Fibroblast of lung (primary cell): ENCODE measurements at regions not wholly inside any gene's neighbourhood (a gene's known extent, or its start where the extent isn't known, plus 50 kb on each side); places are given as distances from the start of the nearest gene placed in this dataset.

Experiments used
- DNase-seq, 2 donors: peaks; one replicate each; pipeline versions ENCODE4 v3.0.0 to v3.0.0-alpha.2; 2010; ENCODE audit warnings: low read depth in 2 of 2
- H2AFZ ChIP-seq: 2 replicates; pipeline ENCODE4 v1.5.1; 2012; ENCODE audit warnings: low read length, control low read depth, inconsistent platforms
- H3K27ac ChIP-seq: 2 replicates; pipeline ENCODE4 v1.5.1; 2011; ENCODE audit warnings: low read length, control low read depth; ENCODE audit not compliant: insufficient read depth
- H3K27me3 ChIP-seq: 2 replicates; pipeline ENCODE4 v1.5.1; 2011; ENCODE audit warnings: mild to moderate bottlenecking, low read length; ENCODE audit not compliant: control insufficient read depth, insufficient read depth
- H3K36me3 ChIP-seq: 2 replicates; pipeline ENCODE4 v1.5.1; 2011; ENCODE audit warnings: low read length; ENCODE audit not compliant: control insufficient read depth, insufficient read depth
- H3K4me1 ChIP-seq: 2 replicates; pipeline ENCODE4 v1.5.1; 2011; ENCODE audit warnings: low read length; ENCODE audit not compliant: control insufficient read depth, insufficient read depth; ENCODE audit errors: extremely low read depth
- H3K4me2 ChIP-seq: 2 replicates; pipeline ENCODE4 v1.5.1; 2011; ENCODE audit warnings: low read length, control low read depth; ENCODE audit not compliant: insufficient read depth; ENCODE audit errors: extremely low read depth
- H3K4me3 ChIP-seq, 4 experiments: fragments of 200-600 bp in 1 of 4; sonication (generic) in 1 of 4; replicated peaks in 1 of 4; 2 replicates each; pipeline ENCODE4 v1.5.1; 2011 to 2016; ENCODE audit warnings: low read length in 4 of 4, low read depth in 3 of 4, mild to moderate bottlenecking in 3 of 4, control low read depth in 2 of 4, inconsistent platforms in 1 of 4, mixed read lengths in 1 of 4; ENCODE audit not compliant: insufficient read depth in 1 of 4; ENCODE audit errors: control extremely low read depth in 1 of 4
- H3K79me2 ChIP-seq: 2 replicates; pipeline ENCODE4 v1.5.1; 2012; ENCODE audit warnings: mild to moderate bottlenecking, low read length, inconsistent platforms; ENCODE audit not compliant: control insufficient read depth, insufficient read depth
- H3K9ac ChIP-seq: 2 replicates; pipeline ENCODE4 v1.5.1; 2011; ENCODE audit warnings: mild to moderate bottlenecking, low read length, control low read depth; ENCODE audit not compliant: insufficient read depth
- H3K9me3 ChIP-seq: 2 replicates; pipeline ENCODE4 v1.5.1; 2012; ENCODE audit warnings: low read depth, low read length; ENCODE audit not compliant: control insufficient read depth, insufficient read depth
- H4K20me1 ChIP-seq: 2 replicates; pipeline ENCODE4 v1.5.1; 2011; ENCODE audit warnings: low read length; ENCODE audit not compliant: control insufficient read depth, insufficient read depth; ENCODE audit errors: extremely low read depth
- CTCF ChIP-seq, 2 donors: IDR thresholded peaks in 1 of 2; conservative IDR thresholded peaks in 1 of 2; 1 replicate in 1 of 2; 2 replicates in 1 of 2; pipeline ENCODE4 v1.5.1; 2011 to 2012; ENCODE audit warnings: low read length in 2 of 2, control low read depth in 1 of 2, inconsistent platforms in 1 of 2, low read depth in 1 of 2, mild to moderate bottlenecking in 1 of 2
- EZH2 ChIP-seq: IDR thresholded peaks from 2 replicates; pipeline ENCODE4 v1.5.1; 2012; ENCODE audit warnings: low read length, control low read depth, mild to moderate bottlenecking; ENCODE audit errors: missing control alignments

GRCh38 chr12:28973491-28973890 lies 175.6 kb upstream of the FAR2 start:
- Histone ChIP-seq H3K79me2 (no peaks in the 10 kb centered on the region), H3K9me3 (no peaks in the 10 kb centered on the region), H3K4me1 (peaks cover 2% of the 10 kb centered on the region), H3K4me2 (no peak overlapping the region), H4K20me1 (no peaks in the 10 kb centered on the region), H3K36me3 (no peaks in the 10 kb centered on the region), H3K9ac (no peak overlapping the region), H2AFZ (no peak overlapping the region), H3K27ac (no peak overlapping the region), H3K27me3 (no peaks in the 10 kb centered on the region), H3K4me3 (no peak overlapping the region)
- DNase-seq = peak in 1 of 2 donors; percentile 76
- TF ChIP-seq EZH2 (no peak), CTCF (conservative IDR thresholded peaks at IDR 0.05 in 1 of 2, IDR thresholded peaks at IDR 0.05 in 1 of 2; ENCODE audit: low read depth in 1 of 2, low read length in 2 of 2) (no peak)

- no peak for TF ChIP-seq EZH2
- TF ChIP-seq CTCF (conservative IDR thresholded peaks at IDR 0.05 in 1 of 2, IDR thresholded peaks at IDR 0.05 in 1 of 2; ENCODE audit: low read depth in 1 of 2, low read length in 2 of 2) = no peak
- Histone ChIP-seq H3K4me2 (peak overlapping the region; percentile 23), H3K27ac (no peak overlapping the region), H3K4me3 (no peak overlapping the region), H3K36me3 (no peaks in the 10 kb centered on the region), H4K20me1 (no peaks in the 10 kb centered on the region), H3K9me3 (no peaks in the 10 kb centered on the region), H3K4me1 (peaks cover 2% of the 10 kb centered on the region), H3K27me3 (no peaks in the 10 kb centered on the region), H2AFZ (no peak overlapping the region), H3K79me2 (no peaks in the 10 kb centered on the region), H3K9ac (no peak overlapping the region)
- peak; percentile 46 to 90 for DNase-seq
These were observed 174.9 kb upstream of the FAR2 start for GRCh38 chr12:28974166-28974565.

GRCh38 chr12:28974883-28975282 lies 174.2 kb upstream of the FAR2 start:
- no peak overlapping the region for H3K27ac ChIP-seq
- peaks cover 2% of the 10 kb centered on the region for H3K4me1 ChIP-seq
- no peak overlapping the region for H3K4me3 ChIP-seq
- H3K27me3 ChIP-seq = no peaks in the 10 kb centered on the region
- TF ChIP-seq CTCF (conservative IDR thresholded peaks at IDR 0.05 in 1 of 2, IDR thresholded peaks at IDR 0.05 in 1 of 2; ENCODE audit: low read depth in 1 of 2, low read length in 2 of 2) = no peak
- no peak for TF ChIP-seq EZH2
- H3K79me2 ChIP-seq = no peaks in the 10 kb centered on the region
- no peaks in the 10 kb centered on the region for H3K36me3 ChIP-seq
- no peak for DNase-seq
- no peaks in the 10 kb centered on the region for H4K20me1 ChIP-seq
- no peak overlapping the region for H3K4me2 ChIP-seq
- H2AFZ ChIP-seq = no peak overlapping the region
- H3K9me3 ChIP-seq = no peaks in the 10 kb centered on the region
- no peak overlapping the region for H3K9ac ChIP-seq
